GM21737 (cell line): ENCODE measurements at regions not wholly inside any gene's neighbourhood (a gene's known extent, or its start where the extent isn't known, plus 50 kb on each side); places are given as distances from the start of the nearest gene placed in this dataset.
"Not testable (repeated sequence)": the region's sequence is repeated elsewhere in the genome, so short reads cannot be mapped to it uniquely, and the experiment has no call there.

ENCODE experiments used
- ATAC-seq: cut with Tn5 transposase; IDR thresholded peaks from one replicate; pipeline ENCODE4 v1.9.1; 2021; ENCODE audit warnings: mild to moderate bottlenecking, moderate library complexity; ENCODE audit not compliant: unreplicated experiment

DNA sequence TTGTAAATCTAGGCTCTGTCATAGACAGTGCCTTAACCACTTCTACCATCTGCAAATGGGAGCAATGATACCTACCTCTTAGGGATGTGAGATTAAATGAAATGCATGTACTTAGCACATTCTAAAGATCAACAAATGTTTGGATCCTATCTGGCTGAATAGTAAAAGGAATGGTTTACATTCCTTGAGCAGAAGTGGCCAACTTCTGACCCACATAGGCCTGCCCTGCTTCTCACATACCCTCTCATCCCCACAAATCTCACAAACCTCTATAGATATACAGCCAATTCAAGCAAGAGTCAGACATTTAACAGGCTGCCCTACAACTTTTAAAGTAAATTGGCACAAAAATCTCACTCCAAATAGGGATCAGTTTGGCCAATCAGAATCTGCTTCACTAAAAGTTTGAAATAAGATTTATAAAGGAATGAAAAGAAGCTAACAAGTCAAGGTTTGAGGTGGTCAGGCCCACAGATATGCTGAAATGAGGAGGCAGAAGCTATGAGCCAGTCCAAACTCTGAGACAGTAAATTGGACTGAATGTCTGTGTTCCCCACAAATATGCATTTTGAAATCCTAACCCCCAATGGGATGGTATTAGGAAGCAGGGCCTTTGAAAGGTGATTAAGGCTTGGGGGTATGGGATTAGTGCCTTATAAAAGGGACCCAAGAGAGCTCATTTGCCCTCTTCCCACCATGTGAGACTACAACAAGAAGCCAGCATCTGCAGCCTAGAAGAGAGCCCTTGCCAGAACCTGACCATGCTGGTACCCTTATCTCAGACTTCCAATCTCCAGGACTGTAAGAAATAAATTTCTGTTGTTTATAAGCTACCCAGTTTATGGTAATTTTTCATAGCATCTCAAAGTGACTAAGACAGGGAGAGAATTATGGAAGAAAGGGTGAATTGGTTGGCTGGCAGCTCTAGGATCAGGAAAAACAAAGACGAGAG is 227.8 kb upstream of the RBMS1 start:
- ATAC-seq: no peak

DNA sequence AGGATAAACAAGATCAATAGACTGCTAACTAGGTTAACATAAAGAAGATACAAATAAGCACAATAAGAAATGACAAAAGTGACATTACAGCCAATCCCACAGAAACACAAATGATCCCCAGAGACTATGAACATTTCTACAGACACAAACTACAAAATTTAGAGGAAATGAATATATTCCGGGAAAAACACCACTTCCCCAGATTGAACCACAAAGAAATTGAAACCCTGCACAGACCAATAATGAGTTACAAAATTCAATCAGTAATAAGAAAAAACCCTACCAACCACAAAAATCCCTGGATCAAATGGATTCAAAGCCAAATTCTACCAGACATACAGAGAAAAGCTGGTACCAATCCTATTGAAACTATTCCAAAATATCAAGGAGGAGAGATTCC is 232.4 kb upstream of the RBMS1 start:
- ATAC-seq: no peak

DNA sequence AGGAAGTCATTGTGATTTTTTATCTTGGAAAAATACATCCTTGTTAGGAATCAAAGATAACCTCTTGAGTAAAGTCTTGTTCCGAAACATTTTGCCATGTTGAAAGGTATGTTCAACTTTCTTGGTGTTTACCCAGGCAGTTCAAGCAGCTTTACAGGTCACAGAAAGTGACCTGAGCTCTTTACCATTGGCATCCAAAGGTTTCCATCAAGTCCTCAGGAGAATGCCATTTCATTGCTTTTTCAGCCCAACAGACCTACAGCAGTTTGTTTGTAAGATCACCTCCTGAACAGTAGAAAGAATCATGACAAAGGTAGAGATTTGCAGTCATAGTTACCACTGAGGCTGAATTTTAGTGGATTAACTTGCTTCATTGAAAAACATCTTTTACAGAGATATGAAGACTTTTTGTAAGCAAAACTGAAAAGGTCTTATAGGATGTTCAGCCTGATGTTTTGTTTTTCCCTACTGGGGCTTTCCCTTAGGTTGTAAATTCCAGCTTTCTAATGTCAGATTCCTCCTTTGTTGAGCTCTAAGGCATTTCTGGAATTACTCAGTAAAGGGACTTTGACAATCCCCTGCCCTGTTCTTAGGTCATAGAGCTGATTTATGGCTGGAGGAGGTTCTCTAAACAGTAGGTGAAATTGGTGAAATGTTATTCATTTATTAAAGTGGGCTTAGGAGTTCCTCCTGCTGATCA is 236.8 kb upstream of the RBMS1 start:
- ATAC-seq: no peak

DNA sequence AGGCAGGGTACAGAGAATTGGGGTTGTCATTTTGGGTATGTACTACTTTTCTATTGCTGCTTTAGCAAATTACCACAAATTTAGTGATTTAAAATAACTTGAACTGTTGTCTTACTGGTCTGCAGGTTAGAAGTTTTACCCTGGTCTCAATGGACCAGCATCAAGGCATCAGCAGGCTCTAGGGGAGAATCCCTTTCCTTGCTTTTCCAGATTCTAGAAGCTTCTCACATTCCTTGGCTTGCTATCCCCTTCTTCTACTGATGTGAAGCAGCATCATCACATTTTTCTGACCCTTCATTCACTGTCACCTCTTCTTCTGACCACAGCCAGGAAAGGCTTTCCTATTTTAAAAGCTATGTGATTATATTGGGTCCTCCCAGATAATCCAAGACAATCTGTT is 237.8 kb upstream of the RBMS1 start:
- no peak for ATAC-seq

DNA sequence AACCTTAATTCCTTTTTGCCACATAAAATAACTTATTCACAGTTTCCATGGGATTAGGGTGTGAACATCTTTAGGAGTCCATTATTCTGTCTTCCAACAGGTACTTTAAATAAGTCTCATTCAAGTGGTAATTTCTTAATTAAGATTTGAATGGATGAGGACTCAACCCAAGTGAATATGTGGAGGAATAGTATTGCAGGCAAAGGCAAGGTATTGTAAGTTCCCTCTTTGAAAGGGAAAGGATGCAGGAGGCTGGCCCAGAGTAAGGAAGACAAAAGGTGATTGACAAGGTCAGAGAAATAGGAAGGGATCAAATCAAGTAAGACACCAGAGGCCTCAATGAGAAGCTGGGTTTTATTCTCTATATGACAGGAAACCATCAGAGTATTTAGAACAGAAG is 238.2 kb upstream of the RBMS1 start:
- no peak for ATAC-seq

DNA sequence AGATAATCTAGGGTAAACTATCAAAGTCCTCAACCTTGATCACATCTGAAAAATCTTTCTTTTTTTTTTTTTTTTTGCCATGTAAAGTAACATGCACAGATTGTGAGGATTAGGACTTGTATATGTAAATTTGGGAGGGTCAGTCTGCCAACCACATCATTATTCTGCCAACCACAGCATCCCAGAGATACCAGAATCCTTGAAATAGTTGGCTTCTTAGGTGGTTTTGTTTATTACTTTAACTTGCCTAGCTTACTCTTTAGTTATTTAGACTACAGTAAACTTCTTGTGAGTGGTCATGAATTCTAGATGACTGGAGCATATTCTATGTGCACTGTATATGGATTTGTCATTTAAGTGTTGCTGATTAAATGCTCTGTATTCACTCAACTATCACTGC is 242.1 kb upstream of the RBMS1 start:
- no peak for ATAC-seq

DNA sequence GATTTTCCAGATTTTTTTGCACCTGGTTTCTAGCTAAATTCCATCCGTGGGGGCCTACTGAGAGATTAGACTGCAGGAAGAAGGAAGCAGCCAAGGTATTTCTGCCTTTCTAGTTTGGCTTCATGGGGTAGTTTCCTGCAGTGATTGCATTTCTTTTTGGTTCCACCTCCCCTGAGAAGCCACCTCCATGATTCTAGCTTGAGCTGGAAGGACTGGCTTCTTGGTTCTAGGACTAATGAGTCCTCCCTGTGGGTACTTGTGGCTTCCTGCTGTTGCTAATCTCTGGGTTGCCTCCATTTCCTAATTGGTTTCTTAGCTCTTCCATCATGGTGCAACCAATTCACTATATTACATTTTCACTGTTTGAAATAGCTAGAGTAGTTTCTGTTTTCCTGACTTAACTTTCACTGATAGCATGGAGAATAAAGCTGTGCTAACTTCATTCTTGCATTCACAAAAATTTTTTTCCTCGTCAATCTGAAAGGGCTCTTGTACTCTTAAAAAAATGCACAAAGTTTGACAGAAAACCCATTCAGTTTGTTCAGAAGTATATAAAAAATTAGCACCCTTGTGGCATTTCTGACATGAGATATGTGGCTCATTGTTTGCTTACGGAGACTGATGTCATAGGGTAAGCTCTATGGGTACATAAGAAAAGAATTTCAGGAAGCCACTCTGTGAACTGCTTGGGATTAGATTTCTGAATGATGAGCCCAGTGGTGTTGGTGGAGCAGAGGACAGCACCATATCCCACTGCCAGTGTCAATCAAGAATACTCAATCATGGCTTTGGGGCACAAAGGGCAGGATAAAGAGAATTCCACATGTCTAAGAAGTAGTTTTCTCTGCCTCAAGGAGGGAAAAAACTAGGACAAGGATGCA is 242.8 kb upstream of the RBMS1 start:
- ATAC-seq: no peak

DNA sequence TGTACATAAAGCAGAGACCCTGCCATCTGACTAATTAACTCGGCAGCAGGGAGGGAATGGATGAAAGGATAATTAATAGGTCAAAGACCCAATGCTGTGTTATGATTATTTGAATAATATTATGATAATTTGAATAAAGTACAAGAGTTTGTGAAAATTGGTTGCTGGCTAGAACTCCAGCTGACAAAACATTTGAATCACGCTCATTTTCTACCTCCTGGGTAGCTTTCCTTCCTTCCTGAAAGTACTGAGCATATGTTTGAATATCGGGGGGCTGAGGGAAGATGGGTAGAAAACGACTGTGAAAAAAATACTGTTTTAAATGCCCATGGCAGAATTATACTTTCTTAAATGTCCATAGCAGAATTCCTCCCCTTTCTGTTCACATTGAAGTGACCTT is 243.6 kb upstream of the RBMS1 start:
- no peak for ATAC-seq

DNA sequence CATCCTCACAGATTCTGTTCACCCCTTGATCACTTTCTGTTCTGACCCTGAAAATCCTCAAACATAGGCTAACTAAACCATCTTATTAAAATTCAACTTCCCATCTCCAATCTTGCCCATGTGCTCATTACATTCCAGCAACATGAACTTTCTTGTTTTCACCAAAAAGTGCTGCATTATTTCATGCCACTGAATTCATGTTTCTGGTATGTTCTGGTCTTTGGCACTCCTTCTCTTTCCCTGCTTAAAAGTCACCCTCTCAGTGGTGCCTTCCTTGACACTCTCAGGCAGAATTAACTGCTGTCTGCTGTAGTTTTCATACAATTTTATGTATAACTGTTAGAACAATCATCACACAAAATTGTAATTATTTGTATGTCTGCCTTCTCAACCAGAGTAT is 247.7 kb upstream of the RBMS1 start:
- no peak for ATAC-seq

DNA sequence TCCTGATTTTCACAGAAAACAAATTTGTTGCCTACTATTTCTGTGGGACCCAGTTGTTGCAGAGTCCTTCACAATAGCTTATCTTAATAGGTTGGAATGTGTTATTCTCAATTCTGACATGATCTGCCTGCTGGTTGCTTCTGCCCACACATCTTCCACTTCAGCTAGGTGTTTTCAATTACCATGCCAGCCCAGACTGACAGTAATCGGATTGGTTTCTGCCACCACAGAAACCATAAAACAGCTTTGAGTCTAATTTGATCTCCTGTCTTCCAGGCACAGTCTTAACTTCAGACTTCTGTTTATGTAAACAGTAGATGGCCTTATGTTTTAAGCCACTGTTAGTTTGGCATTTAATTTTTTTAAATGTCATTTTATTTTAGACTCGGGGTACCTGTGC is 248.2 kb upstream of the RBMS1 start:
- no peak for ATAC-seq

DNA sequence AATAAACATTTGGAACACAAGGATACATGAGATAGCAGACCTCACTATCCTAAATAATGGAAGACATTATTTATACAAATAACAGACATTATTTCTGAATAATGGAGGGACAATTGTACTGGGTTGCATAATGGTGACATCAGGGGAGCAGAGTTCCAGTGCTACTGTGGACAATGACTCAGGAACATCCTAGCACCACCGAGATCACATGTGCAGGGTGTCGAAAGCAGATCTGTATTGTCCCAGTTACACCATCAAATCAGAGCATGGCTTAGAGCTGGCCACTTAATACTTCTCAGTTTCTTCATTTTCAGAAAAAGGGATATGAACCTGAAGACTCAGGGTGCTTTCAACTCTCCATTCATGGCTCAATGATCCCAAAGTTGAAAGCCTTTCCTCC is 249.1 kb upstream of the RBMS1 start:
- no peak for ATAC-seq

DNA sequence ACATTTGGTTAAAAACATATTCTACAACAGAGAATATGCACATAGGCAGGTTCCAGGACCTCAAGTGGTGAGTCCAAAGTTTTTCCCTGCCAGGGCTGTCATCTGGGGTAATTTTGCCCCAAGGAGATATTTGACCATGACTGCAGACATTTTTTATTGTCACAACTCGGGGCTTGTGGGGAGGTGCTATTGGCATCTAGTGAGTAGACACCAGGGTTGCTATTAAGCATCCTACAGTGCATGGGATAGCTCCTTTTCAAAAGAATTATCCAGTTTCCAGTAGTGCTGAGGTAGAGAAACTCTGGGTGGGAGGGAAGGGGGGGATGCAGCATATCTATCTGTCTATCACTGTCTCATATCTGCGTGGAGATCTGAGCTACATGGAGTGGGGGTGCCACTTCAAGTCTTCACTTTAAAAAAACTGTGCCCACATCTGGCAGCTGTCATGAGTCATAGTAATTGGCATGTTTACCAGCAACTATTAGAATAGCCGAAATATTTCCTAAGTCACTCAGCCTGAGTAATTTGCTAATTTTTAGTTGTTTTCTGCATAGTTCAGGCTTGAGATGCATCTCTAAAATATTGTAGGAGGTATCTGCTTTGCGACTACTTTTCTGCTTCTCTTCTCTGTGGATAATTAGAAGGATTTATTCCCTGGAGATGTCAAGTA is 254.0 kb upstream of the RBMS1 start:
- ATAC-seq: no peak

DNA sequence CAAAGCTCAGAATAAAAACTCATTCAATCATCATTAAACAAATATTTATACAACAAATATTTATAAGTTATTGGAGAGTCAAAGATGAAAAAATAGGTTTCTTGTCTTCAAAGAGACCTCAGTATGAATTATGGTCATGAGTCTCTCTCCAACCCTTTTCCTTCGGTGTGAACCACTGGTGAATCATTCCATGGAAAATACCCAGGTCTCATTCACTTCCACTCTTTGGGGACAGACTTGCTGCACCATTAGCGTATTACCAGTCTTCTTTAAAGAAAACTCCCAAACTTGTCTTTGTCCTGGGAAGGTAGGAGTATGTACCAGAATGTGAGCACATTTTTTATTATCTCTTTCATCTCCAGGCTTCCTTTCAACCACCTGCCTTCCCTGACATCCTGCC is 257.4 kb upstream of the RBMS1 start:
- ATAC-seq: no peak

DNA sequence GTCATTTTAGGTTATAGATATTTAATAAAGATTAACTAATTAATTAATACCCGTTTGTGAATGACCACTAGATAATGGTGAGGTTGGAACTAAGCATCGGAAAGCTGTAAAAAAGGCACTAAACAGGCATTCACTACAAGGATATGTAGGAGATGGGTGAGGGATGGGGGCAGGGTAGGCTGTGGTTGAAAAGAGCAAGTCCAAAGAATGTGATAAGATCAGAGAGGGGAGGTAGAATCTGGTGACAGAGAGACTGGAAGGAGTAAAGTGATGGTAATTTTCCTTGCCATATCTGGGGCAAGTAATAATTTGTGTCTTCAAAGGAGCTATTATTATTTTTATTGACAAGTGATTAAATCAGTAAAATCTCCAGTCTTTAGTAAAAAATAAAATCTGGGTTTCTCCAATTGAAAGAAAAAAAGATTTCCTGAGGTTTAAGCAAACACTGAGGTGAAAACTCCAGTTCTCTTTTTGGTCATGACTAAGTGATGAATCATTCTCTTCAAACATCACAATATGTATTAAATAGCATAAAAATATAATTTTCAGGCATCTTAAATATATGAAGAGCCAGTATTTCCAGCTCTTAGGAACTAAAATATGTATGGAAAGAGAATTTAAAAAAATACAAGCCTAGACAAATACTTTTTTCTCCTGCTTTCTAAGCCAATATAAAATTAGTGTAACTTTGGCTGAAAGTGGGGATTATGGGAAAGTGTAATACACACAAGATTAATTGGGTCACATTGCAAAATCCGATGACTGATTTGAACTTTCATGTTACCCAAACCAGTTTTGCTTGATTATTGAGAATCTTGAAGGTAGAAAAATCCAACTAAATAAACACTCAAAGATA is 259.1 kb upstream of the RBMS1 start:
- ATAC-seq: no peak

DNA sequence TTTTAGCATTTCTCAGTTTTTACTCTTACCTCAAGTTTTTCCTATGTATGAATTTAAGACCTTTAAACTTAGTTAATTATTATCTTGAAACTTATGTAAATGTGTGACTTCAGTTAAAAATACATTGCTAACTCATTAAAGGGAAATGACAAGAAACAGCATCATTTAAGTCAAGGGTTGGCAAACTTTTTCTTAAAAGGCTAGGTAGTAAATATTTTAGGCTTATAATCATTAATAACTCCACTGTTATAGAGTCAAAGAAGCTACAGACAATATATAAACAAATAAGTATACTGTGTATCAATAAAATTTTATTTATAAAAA is 259.7 kb upstream of the RBMS1 start:
- ATAC-seq: no peak

DNA sequence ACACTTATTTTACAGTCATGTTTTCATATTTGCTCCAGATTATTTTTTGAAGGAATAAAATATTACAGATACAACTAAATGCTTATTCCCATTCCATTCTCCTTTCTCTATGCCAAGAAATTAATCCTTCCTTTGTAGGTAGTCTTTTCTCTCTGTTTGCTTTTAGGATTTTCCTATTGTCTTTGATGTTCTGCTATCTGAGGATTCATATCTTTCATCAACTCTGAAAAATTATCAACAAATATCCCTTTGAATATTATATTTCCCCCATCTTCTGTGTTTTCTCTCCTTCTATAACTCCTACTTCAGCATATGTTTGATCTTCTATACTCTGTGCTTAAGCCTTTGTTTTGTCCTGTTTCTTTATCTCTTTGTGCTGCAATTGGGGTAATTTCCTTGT is 260.4 kb upstream of the RBMS1 start:
- ATAC-seq: no peak

DNA sequence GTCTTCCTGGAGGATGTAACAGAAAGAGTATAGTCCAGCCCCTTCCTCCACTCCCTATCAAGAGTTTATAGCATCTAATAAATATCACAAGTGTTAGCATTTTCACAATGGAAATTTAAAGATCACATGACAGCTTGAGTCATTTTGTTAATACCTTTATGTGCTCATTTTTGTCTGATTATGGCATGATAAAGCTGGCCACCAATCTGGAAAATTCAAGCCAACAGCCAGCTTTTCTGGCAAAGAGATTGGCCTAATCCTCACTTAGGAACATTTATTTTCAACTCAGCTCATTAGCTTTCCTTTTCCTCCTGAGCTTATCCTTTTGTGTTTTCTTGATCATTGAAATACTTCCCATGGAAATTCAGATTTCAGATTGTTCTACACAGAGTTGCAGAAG is 262.9 kb upstream of the RBMS1 start:
- no peak for ATAC-seq

DNA sequence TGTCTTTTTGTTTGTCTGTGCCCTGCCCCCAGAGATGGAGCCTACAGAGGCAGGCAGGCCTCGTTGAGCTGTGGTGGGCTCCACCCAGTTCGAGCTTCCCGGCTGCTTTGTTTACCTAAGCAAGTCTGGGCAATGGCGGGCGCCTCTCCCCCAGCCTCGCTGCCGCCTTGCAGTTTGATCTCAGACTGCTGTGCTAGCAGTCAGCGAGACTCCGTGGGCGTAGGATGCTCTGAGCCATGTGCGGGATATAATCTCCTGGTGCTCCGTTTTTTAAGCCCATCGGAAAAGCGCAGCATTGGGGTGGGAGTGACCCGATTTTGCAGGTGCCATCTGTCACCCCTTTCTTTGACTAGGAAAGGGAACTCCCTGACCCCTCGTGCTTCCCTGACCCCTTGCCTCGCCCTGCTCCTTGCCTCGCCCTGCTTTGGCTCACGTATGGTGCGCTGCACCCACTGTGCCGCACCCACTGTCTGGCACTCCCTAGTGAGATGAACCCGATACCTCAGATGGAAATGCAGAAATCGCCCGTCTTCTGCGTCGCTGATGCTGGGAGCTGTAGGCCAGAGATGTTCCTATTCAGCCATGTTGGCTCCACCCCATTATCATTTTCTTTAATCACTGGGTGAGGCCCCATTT is 269.0 kb upstream of the RBMS1 start:
- not testable (repeated sequence) for ATAC-seq

DNA sequence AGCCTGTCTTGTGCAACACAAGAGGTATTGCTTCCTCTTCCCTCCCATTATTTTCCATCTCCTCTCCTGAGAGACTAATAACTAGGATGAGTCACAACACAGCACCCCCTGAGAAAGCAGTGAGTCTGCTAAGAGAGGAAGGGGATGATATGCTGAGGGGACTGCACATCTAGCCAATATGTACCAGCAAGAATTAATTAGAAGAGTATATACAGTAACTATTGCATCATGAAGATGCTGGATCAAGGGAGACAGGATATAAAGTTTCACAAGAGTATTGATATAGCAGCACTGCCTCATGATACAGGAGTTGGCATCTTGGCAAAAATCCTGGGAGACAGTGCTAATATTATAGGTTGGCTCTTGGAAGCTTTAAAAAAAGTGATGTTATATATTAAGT is 289.9 kb upstream of the RBMS1 start:
- no peak for ATAC-seq

DNA sequence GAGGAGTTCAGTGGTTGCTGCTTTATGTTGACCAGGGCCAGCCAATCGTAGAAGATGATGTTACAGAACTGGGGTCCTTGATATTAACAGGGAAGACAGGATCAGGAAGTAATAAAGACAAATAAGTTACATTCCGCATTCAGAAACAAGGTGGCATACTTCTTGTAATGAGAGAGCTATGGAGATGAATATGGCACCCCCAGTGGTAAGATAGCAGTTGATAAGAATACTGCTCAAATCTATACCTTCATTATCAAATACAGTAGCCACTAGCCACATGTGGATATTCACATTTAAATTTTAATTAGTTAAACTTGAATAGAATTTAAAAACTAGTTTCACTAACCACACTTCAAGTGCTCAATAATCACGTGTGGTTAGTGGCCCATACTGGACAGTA is 290.4 kb upstream of the RBMS1 start:
- ATAC-seq: no peak
